ACHN (cell line): ENCODE measurements at regions not wholly inside any gene's neighbourhood (a gene's known extent, or its start where the extent isn't known, plus 50 kb on each side); places are given as distances from the start of the nearest gene placed in this dataset.
"Not testable (repeated sequence)": the region's sequence is repeated elsewhere in the genome, so short reads cannot be mapped to it uniquely, and the experiment has no call there.

Experiments
- DNase-seq: peaks from one replicate; pipeline ENCODE4 v3.0.0-alpha.2; 2015
- in situ Hi-C: cut with HindIII; loops from 2 replicates; pipeline ENCODE4 v1.10.0; 2017; ENCODE audit warnings: low sequenced_read_pairs, low pct_ligation_motif_present, low pct_unique_long_range_greater_than_20kb

DNA sequence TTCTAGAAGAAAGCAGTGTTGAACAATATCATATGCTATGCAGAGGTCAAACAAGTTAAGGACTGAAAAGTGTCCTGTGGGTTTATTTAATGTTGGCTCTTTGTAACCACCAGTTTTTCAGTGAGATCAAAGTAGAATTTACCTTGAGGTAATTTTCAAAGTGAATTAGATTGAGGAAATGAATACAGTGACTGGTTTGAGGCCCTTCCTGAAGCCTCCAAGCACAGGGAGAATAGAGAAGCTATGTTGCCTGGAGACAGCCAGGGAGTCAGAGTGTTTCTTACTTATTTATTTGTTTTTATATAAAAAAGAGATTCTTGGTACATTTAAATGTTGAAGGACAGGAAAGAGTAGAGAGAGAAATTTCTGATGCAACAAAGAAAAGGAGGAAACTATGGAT is 954.3 kb upstream of the SPRY2 start:
- in situ Hi-C loops, result no loop called here
- DNase-seq, result no peak

- no peak for DNase-seq
- in situ Hi-C loops, result no loop called here
Observed at GRCh38 chr13:81293594-81294164, 952.8 kb upstream of the SPRY2 start.

DNA sequence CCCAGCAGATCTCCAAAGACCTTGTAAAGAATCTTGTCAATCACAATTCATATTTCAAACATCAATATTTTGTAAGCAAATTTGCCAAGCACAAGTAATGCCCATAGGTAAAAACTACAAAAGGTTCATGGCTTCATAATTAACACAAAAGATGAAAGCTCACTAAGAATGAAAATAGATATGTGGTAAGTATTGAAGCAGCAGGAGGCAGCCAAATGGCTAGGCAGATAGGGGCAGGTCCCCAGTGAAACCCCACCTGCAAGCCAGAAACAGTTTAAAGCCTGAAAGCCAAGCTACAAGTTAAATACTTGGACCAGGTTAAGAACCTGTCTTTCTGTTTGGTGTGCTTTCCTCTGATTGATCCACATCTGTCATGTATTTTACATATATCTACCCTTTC is 942.6 kb upstream of the SPRY2 start:
- in situ Hi-C loops, result no loop called here
- no peak for DNase-seq

GRCh38 chr13:81283062-81283461 is 942.1 kb upstream of the SPRY2 start:
- DNase-seq, result no peak
- in situ Hi-C loops, result no loop called here

- no peak for DNase-seq
- in situ Hi-C loops, result no loop called here
Observed at GRCh38 chr13:81275666-81276258, 934.8 kb upstream of the SPRY2 start.

DNA sequence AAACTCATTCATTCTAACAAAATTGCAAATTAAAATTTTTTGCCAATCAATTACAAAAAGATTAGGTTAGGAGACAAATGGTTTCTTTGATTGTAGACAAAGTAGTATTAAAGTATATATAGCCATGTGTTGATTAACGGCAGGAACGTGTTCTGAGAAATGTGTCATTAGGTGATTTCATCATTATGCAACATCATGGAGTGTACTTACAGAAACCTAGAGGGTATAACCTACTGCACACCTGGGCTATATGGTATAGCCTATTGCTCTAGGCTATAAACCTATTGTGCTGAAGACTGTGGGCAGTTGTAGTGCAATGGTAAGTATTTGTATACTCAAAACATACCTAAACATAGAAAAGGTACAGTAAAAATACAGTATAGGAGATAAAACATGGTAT is 906.8 kb upstream of the SPRY2 start:
- in situ Hi-C loops, result no loop called here

GRCh38 chr13:81246556-81246955 is 905.6 kb upstream of the SPRY2 start:
- in situ Hi-C loops, result no loop called here
- DNase-seq, result no peak

More for the DNA sequence above, 906.8 kb upstream of the SPRY2 start:
- no peak for DNase-seq

GRCh38 chr13:81244011-81244410 is 903.1 kb upstream of the SPRY2 start:
- in situ Hi-C loops, result no loop called here
- no peak for DNase-seq

GRCh38 chr13:81230386-81230785 is 889.5 kb upstream of the SPRY2 start:
- DNase-seq, result no peak
- in situ Hi-C loops, result no loop called here

DNA sequence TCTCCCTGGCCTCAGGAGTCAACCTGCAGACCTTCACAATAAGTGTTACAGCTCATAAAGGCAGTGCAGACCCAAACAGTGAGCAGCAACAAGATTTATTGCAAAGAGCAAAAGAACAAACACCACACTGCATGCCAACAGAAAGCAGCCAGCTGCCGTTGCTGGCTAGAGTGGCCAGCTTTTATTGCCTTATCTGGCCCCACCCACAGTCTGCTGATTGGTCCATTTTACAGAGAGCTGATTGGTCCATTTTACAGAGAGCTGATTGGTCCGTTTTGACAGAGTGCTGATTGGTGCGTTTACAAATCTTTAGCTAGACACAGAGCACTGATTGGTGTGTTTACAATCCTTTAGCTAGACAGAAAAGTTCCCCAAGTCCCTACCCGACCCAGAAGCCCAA is 885.9 kb upstream of the SPRY2 start:
- DNase-seq, in situ Hi-C loops: not testable (repeated sequence)

- no peak for DNase-seq
- in situ Hi-C loops, result no loop called here
Observed at GRCh38 chr13:81224209-81224833, 883.4 kb upstream of the SPRY2 start.

GRCh38 chr13:81223778-81224177 is 882.9 kb upstream of the SPRY2 start:
- in situ Hi-C loops, result no loop called here
- DNase-seq, result no peak

GRCh38 chr13:81211713-81212112 is 870.8 kb upstream of the SPRY2 start:
- no peak for DNase-seq
- in situ Hi-C loops, result no loop called here

GRCh38 chr13:81207636-81208035 is 866.7 kb upstream of the SPRY2 start:
- DNase-seq, result no peak
- in situ Hi-C loops, result no loop called here

GRCh38 chr13:81207231-81207630 is 866.3 kb upstream of the SPRY2 start:
- no peak for DNase-seq
- in situ Hi-C loops, result no loop called here

DNA sequence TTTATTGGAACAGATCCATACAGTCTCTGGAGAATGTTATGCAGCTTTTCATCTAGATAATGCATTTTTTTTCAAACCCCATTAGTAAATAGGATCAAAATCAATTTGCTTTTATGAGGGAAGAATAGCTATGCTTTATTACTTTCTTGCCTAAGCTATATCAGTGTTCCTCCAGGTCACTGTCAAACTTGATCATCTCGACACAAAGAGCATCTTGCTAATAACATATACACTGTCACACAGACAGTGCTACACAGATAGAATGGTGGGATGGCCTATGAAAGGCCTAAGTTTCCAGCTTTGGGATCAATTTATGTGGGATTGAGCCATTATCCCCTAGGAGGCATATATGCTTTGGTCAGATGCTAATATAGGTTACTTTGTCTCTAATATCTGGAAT is 862.9 kb upstream of the SPRY2 start:
- no peak for DNase-seq
- in situ Hi-C loops, result no loop called here

- in situ Hi-C loops, result no loop called here
- no peak for DNase-seq
Observed at GRCh38 chr13:81199956-81200355, 859.0 kb upstream of the SPRY2 start.

DNA sequence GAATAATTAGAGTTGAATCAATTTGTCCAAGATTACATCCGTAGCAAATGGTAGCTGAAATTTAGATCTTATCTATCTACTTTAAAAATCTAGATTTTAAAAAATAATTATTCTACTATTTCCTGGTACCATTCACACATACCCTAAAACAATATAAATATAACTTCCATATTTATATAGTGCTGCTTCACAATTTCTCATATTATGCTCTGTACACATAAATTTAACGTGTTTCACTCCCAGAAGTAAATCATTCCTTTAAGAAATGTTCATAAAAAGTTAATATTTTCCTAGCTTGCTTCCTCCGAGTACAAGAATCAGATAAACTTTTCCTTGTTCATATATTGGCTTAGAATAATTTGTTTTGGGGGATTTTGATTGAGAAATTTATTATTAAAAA is 857.0 kb upstream of the SPRY2 start:
- DNase-seq, result no peak
- in situ Hi-C loops, result no loop called here

GRCh38 chr13:81197483-81197882 is 856.6 kb upstream of the SPRY2 start:
- DNase-seq, result no peak
- in situ Hi-C loops, result no loop called here

DNA sequence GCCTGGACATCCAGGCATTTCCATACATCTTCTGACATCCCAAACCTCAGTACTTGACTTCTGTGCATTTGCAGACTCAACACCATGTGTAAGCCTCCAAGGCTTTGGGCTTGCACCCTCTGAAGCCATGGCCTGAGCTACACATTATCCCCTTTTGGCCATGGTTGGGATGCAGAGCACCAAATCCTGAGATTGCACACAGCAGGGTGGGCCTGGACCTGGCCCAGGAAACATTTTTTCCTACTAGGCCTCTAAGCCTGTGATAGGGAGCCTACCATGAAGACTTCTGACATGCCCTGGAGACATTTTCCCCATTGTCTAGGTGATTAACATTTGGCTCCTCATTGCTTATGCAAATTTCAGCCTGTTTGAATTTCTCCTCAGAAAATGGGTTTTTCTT is 853.4 kb upstream of the SPRY2 start:
- DNase-seq, result no peak
- in situ Hi-C loops, result no loop called here
